DMS53 (cell line): ENCODE measurements at regions not wholly inside any gene's neighbourhood (a gene's known extent, or its start where the extent isn't known, plus 50 kb on each side); places are given as distances from the start of the nearest gene placed in this dataset.
"Not testable (repeated sequence)": the region's sequence is repeated elsewhere in the genome, so short reads cannot be mapped to it uniquely, and the experiment has no call there.

Source experiments
- DNase-seq: peaks from one replicate; lab custom pipeline; 2025; lab: John Stamatoyannopoulos, UW

DNA sequence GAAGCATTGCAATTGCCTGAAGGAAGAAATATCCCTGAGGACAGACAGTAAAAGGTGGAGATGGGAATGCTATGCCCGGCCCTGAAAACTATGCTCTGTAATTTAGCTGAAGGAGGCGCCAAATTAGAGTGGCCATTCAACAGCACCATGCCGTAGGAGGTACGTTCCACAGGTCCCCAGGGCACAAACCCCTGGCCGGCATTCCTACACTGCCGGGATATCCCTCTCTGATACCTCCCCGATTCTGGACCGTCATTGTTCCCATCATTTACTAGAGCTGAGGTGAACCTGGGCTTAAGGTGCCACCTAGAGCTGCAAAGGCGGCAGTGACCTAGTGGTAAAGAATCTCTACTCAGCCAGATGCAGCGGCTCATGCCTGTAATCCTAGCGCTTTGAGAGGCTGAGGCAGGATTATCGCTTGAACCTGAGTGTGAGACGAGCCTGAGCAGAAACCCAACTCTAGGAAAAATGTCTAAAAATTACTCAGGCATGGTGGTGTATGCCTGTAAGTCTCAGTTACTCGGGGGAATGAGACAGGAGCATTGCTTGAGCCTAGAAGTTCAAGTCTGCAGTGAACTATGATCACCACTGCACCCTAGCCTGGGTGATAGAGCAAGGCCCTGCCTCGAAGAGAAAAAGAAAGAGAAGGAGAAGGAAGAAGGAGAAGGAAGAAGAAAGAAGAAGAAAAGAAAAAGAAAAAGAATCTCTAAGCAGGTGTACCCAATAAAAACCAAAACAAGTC lies 53.0 kb upstream of the TNKS2 start:
- peak; percentile 89 for DNase-seq

GRCh38 chr10:91743465-91743864 lies 54.8 kb upstream of the TNKS2 start:
- DNase-seq: no peak

DNA sequence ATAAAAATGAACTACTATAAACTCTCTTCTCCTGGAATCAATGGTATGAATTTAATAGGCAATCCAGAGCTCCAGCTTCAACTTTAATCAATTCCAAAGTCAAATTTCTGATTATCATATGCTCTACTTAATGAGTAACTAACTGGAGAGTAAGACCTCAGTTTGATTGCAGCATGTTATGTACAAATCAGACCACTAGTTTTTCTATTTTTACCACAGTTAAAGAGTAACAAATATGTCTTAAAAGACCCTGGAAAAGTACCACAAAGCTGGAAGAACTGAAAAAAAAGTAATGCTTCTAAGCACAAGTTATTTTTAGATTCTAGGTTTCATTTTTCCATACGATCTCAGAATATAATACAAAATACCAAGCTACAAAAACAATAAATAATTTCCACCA lies 56.0 kb upstream of the TNKS2 start:
- no peak for DNase-seq

- DNase-seq: no peak
These were observed 56.9 kb upstream of the TNKS2 start for GRCh38 chr10:91741356-91741755.

DNA sequence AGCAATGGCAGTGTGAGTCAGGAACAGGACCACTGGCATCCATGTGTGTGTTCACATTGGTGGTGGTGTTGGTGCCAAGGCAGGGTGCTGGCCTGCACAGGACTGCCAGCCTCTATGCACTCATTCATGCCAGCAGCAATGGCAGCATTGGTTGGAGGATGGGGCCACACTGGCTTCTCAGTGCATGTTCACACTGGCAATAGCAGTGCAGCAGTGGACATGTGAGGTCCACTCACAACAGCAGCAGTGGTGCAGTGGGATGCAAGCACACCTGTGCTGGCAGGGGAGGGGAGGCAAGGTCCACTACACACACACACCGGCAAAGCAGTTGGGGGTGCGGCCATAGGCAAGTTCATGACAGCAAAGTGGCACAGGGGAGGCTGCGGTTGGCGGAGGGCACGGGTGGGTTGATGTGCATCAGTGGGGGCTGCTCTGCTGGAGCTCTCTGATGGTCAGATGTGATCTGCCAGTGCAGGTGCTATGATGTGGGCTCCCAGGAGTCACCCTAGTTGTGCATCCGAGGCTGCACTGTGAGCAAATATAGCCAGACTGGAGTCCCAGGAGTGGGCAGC lies 57.8 kb upstream of the TNKS2 start:
- no peak for DNase-seq

DNA sequence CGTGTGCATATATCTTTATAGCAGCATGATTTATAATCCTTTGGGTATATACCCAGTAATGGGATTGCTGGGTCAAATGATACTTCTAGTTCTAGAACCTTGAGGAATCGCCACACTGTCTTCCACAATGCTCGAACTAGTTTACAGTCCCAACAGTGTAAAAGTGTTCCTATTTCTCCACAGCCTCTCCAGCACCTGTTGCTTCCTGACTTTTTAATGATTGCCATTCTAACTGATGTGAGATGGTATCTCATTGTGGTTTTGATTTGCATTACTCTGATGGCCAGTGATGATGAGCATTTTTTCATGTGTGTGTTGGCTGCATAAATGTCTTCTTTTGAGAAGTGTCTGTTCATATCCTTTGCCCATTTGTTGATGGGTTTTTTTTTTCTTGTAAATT lies 66.0 kb upstream of the TNKS2 start:
- not testable (repeated sequence) for DNase-seq

GRCh38 chr10:91729339-91729738 lies 68.9 kb upstream of the TNKS2 start:
- not testable (repeated sequence) for DNase-seq

DNA sequence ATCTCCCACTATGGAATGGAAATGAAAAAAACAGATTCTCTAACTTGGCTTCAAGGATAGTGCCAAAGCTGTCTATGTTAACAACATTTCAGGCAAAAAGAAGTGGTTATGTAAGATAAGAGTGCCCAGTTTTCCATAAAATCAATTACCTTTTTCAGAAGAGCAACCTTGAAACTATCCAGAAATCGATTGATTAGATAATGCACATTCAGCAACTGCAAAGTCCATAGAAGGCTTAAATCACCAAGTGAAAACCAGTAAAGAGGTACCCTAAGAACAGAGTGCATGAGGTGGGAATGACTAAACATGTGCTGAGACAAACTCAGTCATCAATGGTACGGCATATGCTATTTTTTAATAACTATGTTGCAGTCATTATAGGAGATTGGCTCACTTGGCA lies 71.9 kb upstream of the TNKS2 start:
- DNase-seq: no peak

DNA sequence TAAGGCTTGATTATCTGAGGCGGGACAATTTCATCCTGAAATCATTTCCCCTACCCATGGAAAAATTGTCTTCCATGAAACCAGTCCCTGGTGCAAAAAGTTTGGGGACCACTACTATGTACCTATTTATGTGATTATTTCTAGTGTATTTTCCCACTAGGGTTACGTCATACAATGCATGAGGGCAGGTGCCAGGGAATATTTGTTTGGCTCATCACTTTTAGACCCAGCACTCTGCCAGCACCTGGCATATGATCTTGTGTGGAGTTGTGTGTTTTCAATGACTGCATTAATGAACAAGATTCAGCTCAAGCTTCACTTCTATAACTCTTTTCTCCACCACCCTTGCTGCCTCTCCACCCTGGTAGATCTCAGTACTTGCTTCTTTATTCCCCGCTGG lies 73.3 kb upstream of the TNKS2 start:
- DNase-seq: no peak

DNA sequence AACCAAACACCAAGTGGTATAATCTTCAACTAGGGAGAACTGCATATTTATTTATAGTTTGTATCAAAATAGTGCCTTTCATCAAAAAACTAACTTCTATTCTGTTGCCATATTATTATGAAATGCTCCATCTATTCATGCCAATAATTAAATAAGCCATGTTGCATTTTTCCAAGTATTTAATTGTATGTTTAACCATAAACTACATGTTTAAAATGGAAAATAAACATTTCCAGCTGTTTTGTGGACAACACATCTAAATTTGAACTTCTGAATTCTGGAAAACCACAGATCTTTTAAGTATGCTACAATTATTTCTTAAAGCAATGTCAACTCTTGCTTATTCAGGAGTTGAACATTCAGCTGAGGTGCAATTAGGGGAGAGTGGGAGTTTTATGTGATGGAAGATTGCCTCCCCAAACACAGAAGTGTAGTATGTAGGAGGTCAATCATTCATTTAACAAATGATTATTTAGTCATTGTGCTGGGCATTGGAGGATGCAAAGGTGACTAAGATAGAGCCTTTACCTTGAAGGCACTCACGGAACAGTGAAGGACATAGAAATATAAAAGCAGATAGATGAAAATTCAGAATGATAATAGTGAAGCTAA lies 80.7 kb upstream of the PPP1R3C start:
- no peak for DNase-seq

DNA sequence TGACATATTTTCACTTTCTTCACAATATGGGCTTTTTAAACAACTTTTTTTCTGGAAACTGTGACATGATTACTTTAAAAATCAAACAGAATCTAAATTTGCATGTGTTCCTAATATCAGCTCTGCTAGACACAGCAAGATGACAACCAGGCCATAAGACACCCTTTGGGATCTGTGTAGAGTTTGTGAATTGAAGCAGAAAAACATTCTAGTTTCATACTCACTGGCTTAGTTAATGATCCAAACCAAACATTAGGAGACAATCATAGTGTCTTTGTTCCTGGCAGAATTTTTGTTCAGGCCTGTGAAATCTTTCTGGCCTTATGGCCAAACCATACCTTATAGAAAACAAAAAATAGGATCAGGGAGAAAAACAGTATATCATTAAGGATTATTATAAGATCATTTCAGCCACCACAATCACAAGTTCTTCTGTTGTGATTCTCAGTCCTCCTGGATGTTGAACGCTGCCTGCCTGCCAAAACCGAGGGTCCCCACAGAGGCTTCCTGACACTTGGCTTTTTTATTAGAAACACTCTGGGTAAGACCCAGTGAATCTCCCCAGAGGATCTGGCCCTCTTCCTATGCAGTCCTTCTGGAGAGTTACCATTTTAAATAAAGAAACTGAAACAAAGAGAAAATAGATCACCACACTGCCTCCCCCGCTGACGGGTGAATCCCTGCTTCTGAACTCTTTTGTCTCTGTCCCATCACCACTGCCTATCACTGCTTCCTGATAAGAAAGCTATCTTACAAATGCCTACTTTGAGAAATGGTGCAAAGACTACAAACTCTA lies 79.2 kb upstream of the PPP1R3C start:
- DNase-seq: no peak

DNA sequence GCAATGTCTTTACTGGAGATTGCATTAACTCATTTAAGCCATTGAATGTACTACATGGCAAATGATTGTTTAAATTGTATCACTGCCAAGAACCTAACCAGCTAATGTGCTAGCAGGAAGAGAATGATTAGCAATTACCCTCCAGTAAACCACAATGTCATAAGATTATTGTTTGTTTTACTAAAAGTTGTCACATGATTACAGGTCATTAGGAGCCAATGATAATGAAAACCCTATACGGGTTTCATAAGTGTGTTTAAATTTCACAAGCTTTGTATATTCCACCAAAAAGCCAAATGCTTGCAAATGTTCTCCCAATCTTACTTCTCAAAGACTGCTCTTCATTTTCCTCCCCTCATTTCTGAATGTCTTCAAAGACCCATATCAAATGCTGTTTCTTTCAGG lies 76.5 kb upstream of the PPP1R3C start:
- no peak for DNase-seq

DNA sequence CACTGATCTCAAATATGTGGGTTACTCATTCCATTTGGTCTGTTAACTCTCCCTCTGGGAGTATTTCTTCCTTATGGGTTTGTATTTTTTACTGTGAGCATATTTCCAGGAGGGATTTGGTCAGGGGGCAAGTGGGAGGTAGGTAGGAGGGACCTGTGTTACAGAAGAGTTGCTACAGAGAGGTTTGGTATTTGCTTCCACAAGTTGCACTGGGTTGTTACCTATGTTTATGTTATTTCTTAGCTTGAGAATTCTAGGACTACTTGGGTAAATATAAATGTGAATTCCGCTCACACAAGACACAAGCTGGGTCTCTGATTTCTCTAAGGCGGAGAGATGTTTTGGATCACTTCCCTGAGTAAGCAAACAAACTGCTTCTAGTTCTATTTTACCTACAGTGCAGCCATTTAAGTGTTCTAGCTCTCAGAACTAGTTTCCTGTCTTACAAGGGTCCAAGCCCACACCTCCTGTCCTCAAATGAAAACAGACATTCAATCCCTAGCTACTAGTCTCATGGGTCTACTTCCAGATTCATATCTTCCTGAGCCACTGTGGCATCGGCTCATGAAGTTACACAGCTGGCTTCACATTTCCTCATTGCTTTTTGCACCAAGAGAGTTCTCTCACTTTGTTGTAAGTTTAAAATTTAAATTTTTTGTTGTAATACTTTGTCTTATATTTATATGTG lies 75.4 kb upstream of the PPP1R3C start:
- DNase-seq: no peak

GRCh38 chr10:91707236-91707635 lies 74.4 kb upstream of the PPP1R3C start:
- no peak for DNase-seq

- DNase-seq: no peak
These were observed 73.2 kb upstream of the PPP1R3C start for GRCh38 chr10:91705948-91706670.

- DNase-seq: no peak
These were observed 69.7 kb upstream of the PPP1R3C start for GRCh38 chr10:91702620-91703019.

GRCh38 chr10:91700788-91701444 lies 68.0 kb upstream of the PPP1R3C start:
- no peak for DNase-seq

- DNase-seq: no peak
These were observed 67.4 kb upstream of the PPP1R3C start for GRCh38 chr10:91700273-91700672.

GRCh38 chr10:91698258-91698657 lies 65.4 kb upstream of the PPP1R3C start:
- no peak for DNase-seq

DNA sequence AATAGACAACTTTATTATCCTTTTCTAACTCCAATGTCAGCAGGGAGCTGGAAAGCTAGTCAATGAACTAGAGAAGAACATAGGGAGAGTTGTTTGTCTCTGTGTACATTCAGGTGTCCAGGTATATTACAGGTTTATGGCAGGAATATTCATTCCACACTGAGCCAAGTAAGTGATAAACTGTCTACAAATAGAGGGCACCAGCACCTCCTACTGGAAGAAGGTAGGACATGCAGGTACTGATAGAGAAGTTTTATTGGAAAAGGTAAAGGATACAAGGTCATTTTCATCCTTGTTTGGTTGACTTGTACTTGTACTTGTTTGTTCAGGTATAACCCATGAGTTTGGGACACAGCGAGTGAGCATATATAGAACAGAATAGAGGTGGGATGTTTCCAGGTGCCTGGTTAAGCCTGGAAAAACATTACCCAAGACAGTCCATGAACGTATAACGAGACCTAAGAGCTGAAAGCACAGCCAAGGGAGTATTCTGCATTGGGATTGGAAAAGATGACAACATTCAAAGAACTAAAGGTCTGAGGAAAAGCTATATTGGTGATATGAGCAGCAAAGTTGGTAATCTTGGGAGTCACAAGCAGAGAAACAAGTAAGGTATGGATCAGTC lies 61.4 kb upstream of the PPP1R3C start:
- peak; percentile 73 for DNase-seq
